Keratinocyte (primary cell): ENCODE measurements at regions not wholly inside any gene's neighbourhood (a gene's known extent, or its start where the extent isn't known, plus 50 kb on each side); places are given as distances from the start of the nearest gene placed in this dataset.

ENCODE experiments used
- DNase-seq: peaks from one replicate; pipeline ENCODE4 v3.0.0-alpha.2; 2011; ENCODE audit warnings: low read depth, missing footprints, low spot score
- FAIRE-seq: peaks from 2 replicates; lab custom pipeline; 2011; peaks lifted over from hg19 to GRCh38; lab: Jason Lieb, UNC
- H2AFZ ChIP-seq: 2 replicates; pipeline ENCODE4 v1.6.0; 2012; ENCODE audit warnings: low read length, control low read depth, inconsistent platforms; ENCODE audit not compliant: control insufficient read depth
- H3K27ac ChIP-seq: 2 replicates; pipeline ENCODE4 v1.5.1; 2011; ENCODE audit warnings: low read length; ENCODE audit not compliant: control insufficient read depth, insufficient read depth
- H3K27me3 ChIP-seq: 3 replicates; pipeline ENCODE4 v1.6.0; 2011; ENCODE audit warnings: low read length; ENCODE audit not compliant: control insufficient read depth, insufficient read depth; ENCODE audit errors: extremely low read depth
- H3K36me3 ChIP-seq, 2 experiments: 2 replicates in 1 of 2; 3 replicates in 1 of 2; pipeline ENCODE4 v1.5.1; 2011; ENCODE audit warnings: low read length in 2 of 2, mild to moderate bottlenecking in 1 of 2; ENCODE audit not compliant: control insufficient read depth in 2 of 2, insufficient read depth in 2 of 2; ENCODE audit errors: extremely low read depth in 1 of 2
- H3K4me1 ChIP-seq: 3 replicates; pipeline ENCODE4 v1.5.1; 2011; ENCODE audit warnings: low read length; ENCODE audit not compliant: control insufficient read depth, insufficient read depth; ENCODE audit errors: extremely low read depth
- H3K4me2 ChIP-seq: 3 replicates; pipeline ENCODE4 v1.6.0; 2011; ENCODE audit warnings: low read depth, low read length; ENCODE audit not compliant: control insufficient read depth, insufficient read depth; ENCODE audit errors: extremely low read depth
- H3K4me3 ChIP-seq, 3 experiments: fragments of 200-600 bp in 1 of 3; sonication (generic) in 1 of 3; 2 replicates in 2 of 3; 3 replicates in 1 of 3; pipeline ENCODE4 v1.5.1; 2011 to 2016; ENCODE audit warnings: low read length in 3 of 3, mild to moderate bottlenecking in 3 of 3, control low read depth in 2 of 3, inconsistent platforms in 1 of 3, low read depth in 1 of 3, mixed read lengths in 1 of 3, mixed run types in 1 of 3, moderate library complexity in 1 of 3; ENCODE audit not compliant: control insufficient read depth in 2 of 3, insufficient read depth in 2 of 3; ENCODE audit errors: extremely low read depth in 1 of 3
- H3K79me2 ChIP-seq: 2 replicates; pipeline ENCODE4 v1.6.0; 2012; ENCODE audit warnings: low read length; ENCODE audit not compliant: control insufficient read depth, insufficient read depth
- H3K9ac ChIP-seq: 3 replicates; pipeline ENCODE4 v1.6.0; 2011; ENCODE audit warnings: low read length; ENCODE audit not compliant: control insufficient read depth, insufficient read depth; ENCODE audit errors: extremely low read depth
- H3K9me1 ChIP-seq: 3 replicates; pipeline ENCODE4 v1.6.0; 2011; ENCODE audit warnings: low read length; ENCODE audit not compliant: control insufficient read depth, insufficient read depth; ENCODE audit errors: extremely low read depth
- H3K9me3 ChIP-seq: 2 replicates; pipeline ENCODE4 v1.5.1; 2012; ENCODE audit warnings: low read depth, low read length; ENCODE audit not compliant: control insufficient read depth
- H4K20me1 ChIP-seq: 3 replicates; pipeline ENCODE4 v1.6.0; 2011; ENCODE audit warnings: low read length; ENCODE audit not compliant: control insufficient read depth, insufficient read depth; ENCODE audit errors: extremely low read depth
- CTCF ChIP-seq, 3 experiments: IDR thresholded peaks in 1 of 3; conservative IDR thresholded peaks in 1 of 3; optimal IDR thresholded peaks in 1 of 3; 2 replicates in 2 of 3; 3 replicates in 1 of 3; pipeline versions ENCODE3 to v1.5.1; 2011; ENCODE audit warnings: low read length in 3 of 3, mild to moderate bottlenecking in 3 of 3, moderate library complexity in 2 of 3, control low read depth in 1 of 3, inconsistent platforms in 1 of 3; ENCODE audit not compliant: insufficient read depth in 2 of 3; ENCODE audit errors: extremely low read depth in 1 of 3
- EZH2 ChIP-seq: IDR thresholded peaks from one replicate; pipeline ENCODE4 v1.6.1; 2012; ENCODE audit warnings: inconsistent platforms, mild to moderate bottlenecking, low read length, moderate library complexity
- dilution Hi-C: fragments of 300-500 bp; cut with MboI; formaldehyde crosslinking; loops from one replicate; pipeline ENCODE4 v1.7.0; 2020; ENCODE audit warnings: low sequenced_read_pairs; ENCODE audit not compliant: extremely low pct_ligation_motif_present

- H4K20me1 ChIP-seq: no peaks in the 10 kb centered on the region
- no peak for FAIRE-seq
- H3K27ac ChIP-seq: no peak overlapping the region
- H3K36me3 ChIP-seq: no peaks in the 10 kb centered on the region
- H2AFZ ChIP-seq: no peak overlapping the region
- dilution Hi-C loops: no loop called here
- no peaks in the 10 kb centered on the region for H3K9me1 ChIP-seq
- TF ChIP-seq CTCF (optimal IDR thresholded peaks at IDR 0.05 in 1 of 3, IDR thresholded peaks at IDR 0.05 in 1 of 3, conservative IDR thresholded peaks at IDR 0.05 in 1 of 3; ENCODE audit: extremely low read depth in 1 of 3, insufficient read depth in 2 of 3, low read length in 3 of 3) (no peak), EZH2 (no peak)
- H3K4me3 ChIP-seq: no peak overlapping the region
- H3K4me1 ChIP-seq: no peaks in the 10 kb centered on the region
- no peaks in the 10 kb centered on the region for H3K79me2 ChIP-seq
- H3K4me2 ChIP-seq: no peak overlapping the region
- no peak for DNase-seq
- H3K27me3 ChIP-seq: no peaks in the 10 kb centered on the region
- no peaks in the 10 kb centered on the region for H3K9me3 ChIP-seq
- no peak overlapping the region for H3K9ac ChIP-seq
These were observed 239.9 kb downstream of the ZEB2 start for GRCh38 chr2:144280009-144280408.

- dilution Hi-C loops: no loop called here
- Histone ChIP-seq H4K20me1 (no peaks in the 10 kb centered on the region), H3K9me1 (no peaks in the 10 kb centered on the region), H3K4me3 (no peak overlapping the region), H3K4me2 (no peak overlapping the region), H3K36me3 (no peaks in the 10 kb centered on the region), H3K79me2 (no peaks in the 10 kb centered on the region), H3K9me3 (no peaks in the 10 kb centered on the region), H3K4me1 (no peaks in the 10 kb centered on the region), H3K27me3 (no peaks in the 10 kb centered on the region), H3K9ac (no peak overlapping the region), H3K27ac (no peak overlapping the region), H2AFZ (no peak overlapping the region)
- DNase-seq (no peak), FAIRE-seq (no peak)
- no peak for TF ChIP-seq CTCF (optimal IDR thresholded peaks at IDR 0.05 in 1 of 3, IDR thresholded peaks at IDR 0.05 in 1 of 3, conservative IDR thresholded peaks at IDR 0.05 in 1 of 3; ENCODE audit: extremely low read depth in 1 of 3, insufficient read depth in 2 of 3, low read length in 3 of 3)
- TF ChIP-seq EZH2: no peak
These were observed 240.8 kb downstream of the ZEB2 start for GRCh38 chr2:144279165-144279564.
